HG02884 (cell line): ENCODE measurements at regions not wholly inside any gene's neighbourhood (a gene's known extent, or its start where the extent isn't known, plus 50 kb on each side); places are given as distances from the start of the nearest gene placed in this dataset.

Source experiments
- ATAC-seq: cut with Tn5 transposase; IDR thresholded peaks from one replicate; pipeline ENCODE4 v1.9.1; 2021; ENCODE audit warnings: mild to moderate bottlenecking, moderate library complexity; ENCODE audit not compliant: unreplicated experiment

DNA sequence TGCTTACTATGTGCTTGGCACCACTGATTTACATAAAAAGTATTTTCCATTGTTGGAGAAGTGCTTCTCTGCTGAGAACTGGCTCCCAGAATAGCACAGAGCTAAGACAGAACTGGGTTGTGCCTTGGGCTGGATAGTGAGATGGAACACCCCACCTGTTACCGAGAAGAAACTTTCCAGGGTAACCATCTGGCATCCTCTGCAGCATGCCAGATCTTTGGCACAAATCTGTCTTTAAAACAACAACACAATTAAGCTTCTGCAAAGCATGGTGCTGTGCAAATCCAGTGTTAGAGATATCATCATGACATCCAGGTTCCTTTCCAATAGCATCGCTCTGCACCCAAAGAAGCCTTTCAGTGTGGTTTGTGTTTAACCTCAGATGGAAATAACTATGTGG is 202.5 kb upstream of the RFC3 start:
- no peak for ATAC-seq

DNA sequence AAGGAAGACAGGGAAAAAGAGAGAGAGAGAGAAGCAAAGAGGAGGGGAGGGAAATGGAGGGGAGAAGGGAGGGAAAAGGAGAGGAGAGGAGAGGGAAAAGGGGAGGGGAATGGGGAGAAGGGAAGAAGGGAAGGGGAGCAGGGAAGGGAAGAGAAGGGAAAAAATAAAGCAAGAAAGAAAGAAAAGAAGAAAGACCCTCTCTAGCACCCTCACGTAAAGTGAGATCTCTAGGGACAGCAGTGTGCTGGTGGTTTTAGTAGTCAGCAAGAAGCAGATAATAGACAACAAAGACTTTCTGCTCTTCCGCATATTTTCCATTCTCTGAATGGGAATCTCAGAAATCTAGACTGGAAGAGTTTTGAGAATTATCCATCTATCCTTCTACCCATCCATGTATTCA is 201.8 kb upstream of the RFC3 start:
- ATAC-seq = no peak

DNA sequence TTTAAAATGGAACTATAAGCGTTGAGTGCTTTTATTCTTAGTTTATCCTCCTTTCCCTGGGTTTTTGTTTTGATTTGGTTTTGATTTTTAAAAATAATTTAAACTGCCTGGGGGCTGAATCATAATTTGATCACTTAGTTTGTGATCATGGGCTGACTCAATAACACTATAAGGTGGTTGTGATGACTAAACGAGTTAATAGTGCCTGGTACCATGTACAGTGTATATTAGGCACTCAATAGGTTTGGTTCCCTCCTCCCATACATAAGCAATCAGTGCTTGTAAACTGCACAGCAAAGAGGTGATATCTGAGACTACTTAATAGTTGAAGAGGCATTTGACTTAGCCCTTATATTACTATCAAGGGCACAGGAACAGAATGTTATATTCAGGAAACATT is 200.9 kb upstream of the RFC3 start:
- no peak for ATAC-seq

GRCh38 chr13:33624253-33624652 is 193.7 kb upstream of the RFC3 start:
- no peak for ATAC-seq

- no peak for ATAC-seq
Observed at GRCh38 chr13:33624740-33625139, 193.2 kb upstream of the RFC3 start.

GRCh38 chr13:33626407-33626806 is 191.5 kb upstream of the RFC3 start:
- no peak for ATAC-seq

GRCh38 chr13:33628662-33629061 is 189.3 kb upstream of the RFC3 start:
- ATAC-seq = no peak

GRCh38 chr13:33629605-33630360 is 188.2 kb upstream of the RFC3 start:
- no peak for ATAC-seq

DNA sequence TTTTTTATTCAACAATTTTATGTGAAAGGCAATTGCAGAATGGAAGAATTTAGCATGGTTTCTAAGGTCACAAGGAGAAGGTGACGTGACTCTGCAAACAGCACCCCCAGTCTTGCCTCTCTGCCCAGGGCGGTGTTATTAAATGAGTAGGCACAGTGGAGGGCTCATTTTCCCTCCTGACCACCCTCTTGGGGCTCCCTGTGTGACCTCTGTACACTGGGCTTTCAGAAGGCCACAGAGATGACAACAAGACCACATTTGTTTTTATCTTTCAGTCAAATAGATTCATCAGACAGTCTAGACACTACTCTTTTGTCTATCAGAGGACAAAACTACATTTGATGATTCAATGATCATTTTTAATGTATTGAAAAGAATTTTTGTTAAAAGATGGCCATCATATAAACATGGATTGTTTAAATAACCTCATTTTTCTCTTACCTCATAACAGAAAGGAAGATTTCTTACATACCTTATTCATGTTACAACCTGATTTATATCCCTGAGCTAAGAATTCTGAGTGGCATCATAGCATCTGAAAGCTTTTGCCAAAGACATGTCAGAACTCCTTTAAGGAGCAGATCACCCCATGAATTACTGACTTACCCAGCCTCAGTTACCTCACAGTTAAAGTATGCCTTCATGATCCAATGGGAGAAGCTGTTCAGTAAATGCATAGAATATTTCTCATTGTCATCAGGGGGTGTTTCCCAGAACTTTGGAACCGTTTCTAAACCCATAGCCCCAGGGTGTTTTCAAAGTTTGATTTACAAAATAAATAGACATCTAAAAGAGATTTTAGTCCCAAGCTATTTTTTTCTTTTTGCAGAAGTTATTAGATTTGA is 184.0 kb upstream of the RFC3 start:
- no peak for ATAC-seq

GRCh38 chr13:33634546-33634982 is 183.4 kb upstream of the RFC3 start:
- no peak for ATAC-seq

DNA sequence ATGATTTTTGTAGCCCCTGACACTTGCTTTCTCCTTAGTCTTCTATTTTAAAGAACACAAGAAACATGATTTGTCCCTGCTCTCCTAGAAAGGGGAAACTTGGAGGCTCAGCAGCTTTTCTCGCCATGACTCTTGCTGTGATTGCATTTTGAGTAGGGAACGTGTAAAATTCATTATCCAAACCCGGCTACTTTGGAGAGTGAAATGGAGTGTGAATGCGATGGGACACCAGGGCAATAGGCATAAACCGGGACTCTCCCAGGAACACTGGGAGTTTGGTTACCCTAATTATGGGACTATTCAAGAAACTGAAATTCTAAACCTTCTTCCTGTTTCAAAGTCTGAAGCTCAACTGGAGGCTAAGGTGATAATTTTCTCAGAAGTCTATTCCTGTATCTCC is 181.7 kb upstream of the RFC3 start:
- ATAC-seq = no peak

- ATAC-seq = peak; percentile 55
Observed at GRCh38 chr13:33636955-33637670, 180.8 kb upstream of the RFC3 start.

- ATAC-seq = no peak
Observed at GRCh38 chr13:33637978-33638743, 179.8 kb upstream of the RFC3 start.

DNA sequence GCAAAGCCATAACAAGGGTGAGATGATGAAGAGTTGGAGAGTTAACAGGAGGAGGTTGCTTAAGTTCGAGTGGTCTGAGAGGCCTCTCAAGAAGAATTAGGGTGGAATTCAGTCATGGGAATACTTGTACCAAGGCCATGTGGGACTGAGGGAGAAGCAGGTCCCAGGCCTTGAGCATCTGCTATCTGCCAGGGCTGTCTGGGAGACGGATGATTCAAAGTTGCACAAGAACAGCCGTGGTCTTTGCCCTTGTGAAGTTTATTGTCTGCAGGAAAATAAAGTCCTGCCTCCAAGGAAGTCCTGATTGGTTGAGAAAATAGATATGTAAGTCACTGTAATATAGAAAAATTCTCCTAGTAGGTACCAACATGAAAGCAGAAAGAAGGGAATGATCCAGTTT is 178.8 kb upstream of the RFC3 start:
- ATAC-seq = no peak

GRCh38 chr13:33639626-33640080 is 178.3 kb upstream of the RFC3 start:
- ATAC-seq = no peak

DNA sequence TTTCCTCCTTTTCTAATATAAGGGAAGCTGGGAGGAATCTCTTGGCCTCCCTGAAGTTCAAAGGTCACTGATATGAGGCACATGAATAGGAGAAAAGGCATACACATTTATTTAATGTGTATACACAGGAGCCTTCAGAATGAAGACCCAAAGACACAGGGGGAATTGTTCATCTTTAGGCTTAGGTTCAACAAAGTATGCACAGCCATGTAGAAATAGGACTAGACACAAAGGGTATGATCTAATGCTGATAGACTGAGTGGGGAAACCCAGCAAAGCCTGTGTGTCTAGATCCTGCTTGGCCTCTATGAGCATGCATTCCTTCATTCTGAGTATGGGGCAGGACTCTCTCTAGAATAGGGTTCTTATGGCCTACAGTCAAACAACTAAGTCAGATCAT is 177.1 kb upstream of the RFC3 start:
- ATAC-seq = no peak

- no peak for ATAC-seq
Observed at GRCh38 chr13:33642374-33643065, 175.4 kb upstream of the RFC3 start.

DNA sequence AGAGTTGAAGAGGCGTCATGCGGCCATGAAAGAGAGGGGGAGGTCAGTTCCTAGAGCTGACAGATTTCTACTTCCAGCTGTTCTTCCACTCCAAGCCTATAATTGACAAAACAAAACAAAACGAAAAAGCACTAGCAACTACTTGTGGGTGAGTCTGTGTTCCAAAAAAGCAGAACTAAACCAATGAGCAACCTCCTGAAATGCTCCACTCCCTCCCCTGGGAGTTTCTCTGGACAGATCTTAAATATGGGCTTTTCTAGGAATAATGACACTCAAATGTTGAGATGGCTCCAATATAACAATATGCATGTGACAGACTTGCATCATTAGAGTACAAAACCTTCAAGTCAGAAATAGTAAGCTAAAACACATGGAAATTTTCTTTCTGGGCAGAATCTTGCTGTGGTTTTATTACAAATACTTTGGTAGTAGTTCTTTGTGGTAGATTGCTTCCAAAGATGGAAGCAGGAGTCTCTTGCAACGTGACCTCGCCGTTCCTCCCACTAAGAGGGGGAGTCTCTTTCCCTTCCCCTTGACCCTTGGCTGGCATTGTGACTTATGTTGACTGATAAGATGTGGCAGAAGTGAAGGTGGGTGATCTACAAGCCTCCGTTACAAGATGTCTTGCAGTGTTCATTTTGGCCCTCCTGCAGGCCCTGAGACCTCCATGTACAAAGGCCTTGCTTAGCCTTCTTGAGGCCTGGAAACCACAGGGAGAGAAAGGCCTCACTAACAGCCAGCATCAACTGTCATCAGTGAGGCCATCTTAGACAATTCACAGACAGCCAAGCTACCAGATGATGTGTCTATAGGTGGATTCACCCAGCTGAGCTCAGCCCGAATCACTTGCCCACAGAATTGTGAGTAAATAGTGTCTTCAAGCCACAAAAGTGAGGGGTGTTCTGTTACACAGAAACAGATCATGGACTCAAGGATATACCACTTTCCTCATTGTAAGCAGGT is 173.1 kb upstream of the RFC3 start:
- ATAC-seq = peak; percentile 34
